HUDEP-2 (cell line): ENCODE measurements at regions not wholly inside any gene's neighbourhood (a gene's known extent, or its start where the extent isn't known, plus 50 kb on each side); places are given as distances from the start of the nearest gene placed in this dataset.
"Not testable (repeated sequence)": the region's sequence is repeated elsewhere in the genome, so short reads cannot be mapped to it uniquely, and the experiment has no call there.

Experiments
- DNase-seq, 76 experiments: peaks; one replicate each; lab custom pipeline; 2025; ENCODE audit not compliant: unreplicated experiment in 76 of 76; lab: John Stamatoyannopoulos, UW

DNA sequence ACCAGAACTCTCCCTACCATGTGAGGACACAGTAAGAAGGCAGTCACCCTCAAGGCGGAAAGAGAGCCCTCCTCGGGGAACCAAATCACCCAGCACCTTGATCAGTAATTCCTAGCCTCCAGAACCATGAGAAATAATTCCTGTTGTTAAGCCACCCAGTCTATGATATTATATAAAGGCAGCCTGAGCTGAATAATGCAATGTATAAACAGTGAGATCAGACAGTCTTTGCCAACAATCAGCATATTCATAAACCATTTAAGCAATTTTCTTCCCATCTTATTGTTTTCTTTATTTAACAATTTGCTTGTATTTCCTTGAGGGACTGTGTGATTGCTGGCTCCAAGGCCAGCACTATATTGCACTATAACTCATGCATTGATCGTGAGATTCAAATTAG is 144.4 kb upstream of the DAPK1 start:
- DNase-seq: no peak

GRCh38 chr9:87354147-87354546 is 143.5 kb upstream of the DAPK1 start:
- DNase-seq: no peak

DNA sequence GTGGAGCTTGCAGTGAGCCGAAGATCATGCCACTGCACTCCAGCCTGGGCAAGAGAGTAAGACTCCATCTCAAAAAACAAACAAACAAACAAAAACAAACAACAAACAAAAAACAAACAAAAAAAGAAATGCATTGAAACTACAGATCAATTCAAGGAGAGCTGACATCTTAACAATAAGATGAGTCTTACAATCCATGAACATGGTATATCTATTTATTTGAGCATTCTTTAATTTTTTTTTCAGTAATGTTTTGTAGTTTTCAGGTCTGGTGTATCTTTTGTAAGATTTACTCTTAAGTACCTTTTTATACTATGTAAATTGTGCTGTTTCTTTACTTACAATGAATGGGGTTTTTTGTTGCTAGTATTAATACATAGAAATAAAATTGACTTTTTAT is 140.1 kb upstream of the DAPK1 start:
- DNase-seq: no peak

- no peak for DNase-seq
Measured at GRCh38 chr9:87359264-87359663, 138.4 kb upstream of the DAPK1 start.

GRCh38 chr9:87359958-87360601 is 137.6 kb upstream of the DAPK1 start:
- DNase-seq: no peak

DNA sequence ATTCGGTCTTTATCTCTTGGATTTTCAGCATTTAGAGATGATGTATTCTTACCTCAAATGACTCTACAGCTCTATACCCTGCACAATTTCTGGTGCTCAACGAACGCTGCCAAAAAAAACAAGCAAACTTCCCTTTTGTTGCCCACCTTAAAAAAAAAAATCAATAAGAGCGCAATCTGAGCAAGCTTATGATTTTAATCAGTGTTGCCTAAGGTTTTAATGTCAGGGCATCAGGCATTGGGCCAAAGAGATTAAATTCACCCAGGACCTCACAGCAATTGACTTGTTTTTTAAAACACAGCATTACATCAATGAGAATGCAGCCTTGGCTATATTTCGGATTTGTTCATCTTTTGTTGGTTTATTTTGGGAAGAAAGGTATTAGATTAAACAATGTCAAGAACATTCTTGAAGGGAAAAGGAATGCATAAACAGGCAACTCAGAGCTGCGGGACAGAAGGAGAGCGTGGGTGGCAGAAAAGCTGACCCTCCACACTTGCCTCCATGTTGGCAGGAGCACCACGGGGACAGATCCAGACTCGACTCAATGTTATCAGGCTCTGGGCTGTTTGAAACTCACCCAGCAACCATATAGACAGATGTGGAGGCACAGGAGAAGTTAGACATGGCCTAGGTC is 127.5 kb upstream of the DAPK1 start:
- DNase-seq: no peak

DNA sequence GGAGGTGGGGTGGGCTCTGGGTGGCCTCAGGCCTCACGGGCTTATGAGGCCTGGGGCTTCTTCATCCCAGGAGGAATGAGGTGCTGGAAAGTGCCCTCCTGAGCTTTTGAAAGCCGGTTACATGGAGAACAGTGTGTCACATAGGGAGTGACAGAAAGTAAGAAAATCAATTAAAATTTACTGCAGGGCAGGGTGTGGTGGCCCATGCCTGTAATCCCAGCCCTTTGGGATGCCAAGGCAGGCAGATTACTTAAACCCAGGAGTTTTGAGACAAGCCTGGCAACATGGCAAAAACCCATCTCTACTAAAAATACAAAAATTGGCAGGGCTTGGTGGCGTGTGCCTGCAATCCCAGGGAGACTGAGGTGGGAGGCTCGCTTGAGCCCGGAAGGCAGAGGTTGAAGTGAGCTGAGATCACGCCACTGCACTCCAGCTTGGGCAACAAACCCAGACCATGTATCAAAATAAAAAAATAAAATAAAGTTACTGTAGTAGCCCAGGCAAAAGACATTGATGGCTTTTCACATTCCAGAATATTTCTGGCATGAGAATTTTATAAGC is 125.8 kb upstream of the DAPK1 start:
- DNase-seq: no peak

GRCh38 chr9:87372356-87372851 is 125.3 kb upstream of the DAPK1 start:
- DNase-seq: no peak

DNA sequence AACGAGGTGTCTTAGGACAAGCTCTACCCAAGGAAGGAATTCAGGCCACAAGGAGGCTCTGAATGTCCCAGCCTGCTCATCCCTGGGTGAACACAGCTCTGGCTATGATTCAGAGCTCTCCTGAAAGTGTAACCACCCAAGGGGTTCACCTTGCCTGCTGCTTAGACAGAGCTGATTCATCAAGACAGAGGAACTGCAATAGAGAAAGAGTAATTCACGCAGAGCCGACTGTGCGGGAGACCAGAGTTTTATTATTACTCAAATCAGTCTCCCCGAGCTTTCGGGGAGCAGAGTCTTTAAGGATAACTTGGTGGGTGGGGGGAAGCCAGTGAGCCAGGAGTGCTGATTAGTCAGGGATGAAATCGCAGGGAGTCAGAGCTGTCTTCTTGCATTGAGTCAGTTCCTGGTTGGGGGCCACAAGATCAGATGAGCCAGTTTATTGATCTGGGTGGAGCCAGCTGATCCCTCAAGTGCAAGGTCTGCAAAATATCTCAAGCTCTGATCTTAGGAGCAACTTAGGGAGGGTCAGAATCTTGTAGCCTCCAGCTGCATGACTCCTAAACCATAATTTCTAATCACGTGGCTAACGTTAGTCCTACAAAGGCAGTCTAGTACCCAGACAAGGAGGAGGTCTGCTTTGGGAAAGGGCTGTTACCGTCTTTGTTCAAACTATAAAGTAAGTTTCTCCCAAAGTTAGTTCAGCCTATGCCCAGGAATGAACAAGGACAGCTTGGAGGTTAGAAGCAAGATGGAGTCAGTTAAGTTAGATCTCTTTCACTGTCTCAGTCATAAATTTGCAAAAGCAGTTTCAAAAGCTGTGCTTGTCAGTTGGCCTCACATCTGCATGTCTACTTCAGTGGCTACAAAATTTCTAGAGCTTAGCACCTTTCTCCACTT is 123.4 kb upstream of the DAPK1 start:
- DNase-seq: not testable (repeated sequence)

DNA sequence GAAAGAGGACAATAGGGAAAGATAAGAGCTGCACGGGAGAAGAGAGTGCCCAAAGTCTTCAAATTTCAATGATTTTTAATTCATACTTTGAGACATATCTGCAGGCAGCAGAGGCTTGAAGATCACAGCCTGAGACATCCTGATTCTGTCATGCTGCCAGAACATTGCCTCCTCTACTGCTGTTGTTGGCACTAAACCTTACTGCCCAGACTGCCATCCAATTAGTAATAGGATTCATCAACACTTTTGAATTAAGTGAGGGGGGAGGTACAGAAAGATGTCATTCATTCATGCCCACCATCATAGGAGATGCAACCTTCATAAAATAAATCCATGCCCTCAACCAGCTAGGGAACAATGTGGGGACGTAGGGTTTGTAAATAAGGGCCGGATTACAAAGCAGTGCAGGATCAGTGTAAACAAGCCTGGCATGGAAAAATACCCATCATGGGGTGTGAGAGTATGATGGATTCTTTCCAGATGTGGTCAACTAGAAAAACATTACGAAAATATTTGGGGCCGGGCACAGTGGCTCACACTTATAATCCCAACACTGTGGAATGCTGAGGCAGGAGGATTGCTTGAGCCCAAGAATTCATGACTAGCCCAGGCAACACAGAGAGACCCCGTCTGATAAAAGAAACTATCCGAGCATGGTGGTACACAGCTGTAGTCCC is 122.1 kb upstream of the DAPK1 start:
- peak in 1 of 76 experiments; percentile 1 for DNase-seq

DNA sequence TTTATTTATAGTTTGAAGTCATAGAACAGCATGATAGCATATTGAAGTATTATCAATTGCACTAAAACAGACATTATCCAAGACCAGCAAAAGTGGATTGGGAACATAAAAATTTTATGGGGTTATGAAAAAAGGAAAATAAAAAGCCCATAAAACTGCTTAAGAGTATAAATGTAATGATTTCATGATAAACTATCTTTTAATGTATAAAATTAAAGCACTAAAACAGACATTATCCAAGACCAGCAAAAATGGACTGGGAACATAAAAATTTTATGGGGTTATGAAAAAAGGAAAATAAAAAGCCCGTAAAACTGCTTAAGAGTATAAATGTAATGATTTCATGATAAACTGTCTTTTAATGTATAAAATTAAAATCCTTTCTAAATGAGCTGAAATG is 119.0 kb upstream of the DAPK1 start:
- no peak for DNase-seq

GRCh38 chr9:87379300-87379699 is 118.4 kb upstream of the DAPK1 start:
- no peak for DNase-seq

- DNase-seq: no peak
Measured at GRCh38 chr9:87381050-87381711, 116.5 kb upstream of the DAPK1 start.

DNA sequence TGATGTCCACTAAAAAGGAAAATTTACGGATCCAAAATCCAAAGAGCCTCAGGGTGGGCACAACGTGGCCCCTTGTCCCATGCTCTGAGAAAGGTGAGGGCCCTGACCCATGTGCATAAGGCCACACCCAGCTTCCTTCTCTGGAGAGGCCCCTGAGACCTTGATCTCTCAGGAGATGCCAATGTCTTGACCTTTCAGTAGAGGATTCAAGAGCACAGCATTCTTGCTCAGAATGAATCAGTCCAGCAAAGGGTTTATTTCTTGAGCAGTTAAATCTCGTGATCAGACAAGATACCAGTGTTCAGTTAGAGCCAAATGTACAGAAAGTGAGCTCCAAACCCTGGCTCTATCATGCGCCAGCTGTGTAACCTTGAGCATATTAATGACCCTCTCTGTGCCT is 115.9 kb upstream of the DAPK1 start:
- no peak for DNase-seq

GRCh38 chr9:87382900-87383299 is 114.8 kb upstream of the DAPK1 start:
- DNase-seq: no peak

GRCh38 chr9:87383344-87384150 is 114.1 kb upstream of the DAPK1 start:
- DNase-seq: no peak

DNA sequence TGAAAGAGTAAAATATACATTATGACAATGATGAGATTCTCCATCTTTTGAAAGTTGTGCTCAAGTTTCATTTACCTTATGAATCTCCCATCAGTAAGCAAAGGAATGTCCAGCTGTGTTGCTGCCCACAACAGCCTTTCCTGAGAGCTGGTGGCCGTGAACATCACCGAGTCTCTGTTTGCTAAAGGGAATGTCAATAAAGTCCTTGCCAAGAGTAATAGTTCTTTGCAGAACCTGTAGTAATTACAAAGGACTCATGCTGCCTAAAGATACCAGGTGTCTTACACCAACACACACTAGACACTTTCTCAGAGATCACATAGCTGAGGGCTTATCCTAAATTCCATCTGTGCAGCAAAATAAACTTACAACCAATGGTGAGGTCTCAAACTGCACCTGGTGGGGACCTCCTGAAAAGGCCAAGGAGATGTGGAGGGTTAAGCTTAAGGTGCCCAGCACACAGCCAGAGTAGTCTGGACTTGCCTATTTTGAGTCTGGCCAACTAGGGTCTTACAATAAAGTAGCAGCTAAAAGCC is 111.1 kb upstream of the DAPK1 start:
- no peak for DNase-seq

- DNase-seq: peak in 16 of 76 experiments; percentile 3 to 34 (median 20)
Measured at GRCh38 chr9:87387351-87388011, 110.2 kb upstream of the DAPK1 start.
